ENCODE measurements at regions not wholly inside any gene's neighbourhood (a gene's known extent, or its start where the extent isn't known, plus 50 kb on each side); places are given as distances from the start of the nearest gene placed in this dataset.

GRCh38 chr3:152609891-152610290 is 225.0 kb upstream of the P2RY1 start:
- in situ Hi-C loops (cut with MboI) = no loop called here
- no peaks in the 10 kb centered on the region for H3K79me2 ChIP-seq (ENCODE audit: control insufficient read depth, insufficient read depth, low read length)
- ChIA-PET RAD21 (ENCODE audit: unreplicated experiment) (interaction anchor here (0.7 kb wide), 1 partner anchor 1289 kb away, joined by 3 read pairs; no protein-coding TSS in a partner anchor), CTCF (interaction anchor here (1.2 kb wide), 1 partner anchor 36 kb away, joined by 4 read pairs; no protein-coding TSS in a partner anchor), POLR2A (no interaction called here), SMC1A (ENCODE audit: uncharacterized antibody, unreplicated experiment) (interaction anchor here (1.1 to 1.4 kb wide), 2 partner anchors 9 to 14 kb away, joined by 3 to 4 read pairs; no protein-coding TSS in a partner anchor)
- H4K20me1 ChIP-seq (ENCODE audit: control insufficient read depth, insufficient read depth) = no peaks in the 10 kb centered on the region
- H3K4me2 ChIP-seq (ENCODE audit: control insufficient read depth, insufficient read depth) = no peak overlapping the region
- H3K27ac ChIP-seq (ENCODE audit: control insufficient read depth, insufficient read depth) = no peak overlapping the region
- no peak overlapping the region for H2AFZ ChIP-seq (ENCODE audit: control insufficient read depth, low read depth, low read length)
- H3K27me3 ChIP-seq (replicated peaks in 1 of 2; ENCODE audit: control insufficient read depth in 2 of 2, insufficient read depth in 2 of 2, low read length in 1 of 2) = no peaks in the 10 kb centered on the region
- no peak overlapping the region for H3K4me3 ChIP-seq
- no TSS peak for BruUV-seq (replicated peaks)
- intact Hi-C loops (cut with micrococcal nuclease; ENCODE audit: unreplicated experiment) = no loop called here
- H3K4me1 ChIP-seq (ENCODE audit: control insufficient read depth, insufficient read depth, low read length) = no peaks in the 10 kb centered on the region
- DNase-seq (ENCODE audit: low read depth, low spot score) (no peak), ATAC-seq (no peak), FAIRE-seq (no peak)
- no peak overlapping the region for H3K9ac ChIP-seq (ENCODE audit: control insufficient read depth, insufficient read depth, low read length)
- no peaks in the 10 kb centered on the region for H3K9me3 ChIP-seq (replicated peaks; ENCODE audit: control insufficient read depth, insufficient read depth, low read length)
- no peak for TF ChIP-seq RUNX3 (IDR thresholded peaks at IDR 0.05; ENCODE audit: low read length)
- TF ChIP-seq, protein P1, sequence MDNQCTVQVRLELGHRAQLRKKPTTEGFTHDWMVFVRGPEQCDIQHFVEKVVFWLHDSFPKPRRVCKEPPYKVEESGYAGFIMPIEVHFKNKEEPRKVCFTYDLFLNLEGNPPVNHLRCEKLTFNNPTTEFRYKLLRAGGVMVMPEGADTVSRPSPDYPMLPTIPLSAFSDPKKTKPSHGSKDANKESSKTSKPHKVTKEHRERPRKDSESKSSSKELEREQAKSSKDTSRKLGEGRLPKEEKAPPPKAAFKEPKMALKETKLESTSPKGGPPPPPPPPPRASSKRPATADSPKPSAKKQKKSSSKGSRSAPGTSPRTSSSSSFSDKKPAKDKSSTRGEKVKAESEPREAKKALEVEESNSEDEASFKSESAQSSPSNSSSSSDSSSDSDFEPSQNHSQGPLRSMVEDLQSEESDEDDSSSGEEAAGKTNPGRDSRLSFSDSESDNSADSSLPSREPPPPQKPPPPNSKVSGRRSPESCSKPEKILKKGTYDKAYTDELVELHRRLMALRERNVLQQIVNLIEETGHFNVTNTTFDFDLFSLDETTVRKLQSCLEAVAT (IDR thresholded peaks at IDR 0.05) = no peak
- no peak for TF ChIP-seq NFIC (IDR thresholded peaks at IDR 0.05; ENCODE audit: low read depth, low read length)
- no peak for TF ChIP-seq MTA2 (IDR thresholded peaks at IDR 0.05; ENCODE audit: low read depth)
- no peak for TF ChIP-seq SRF (IDR thresholded peaks at IDR 0.05; ENCODE audit: low read depth in 2 of 2, low read length in 2 of 2)
- no peak for TF ChIP-seq HCFC1 (IDR thresholded peaks at IDR 0.05; ENCODE audit: low read length)
- TF ChIP-seq SKIL (IDR thresholded peaks at IDR 0.05; ENCODE audit: low read depth, poor library complexity, severe bottlenecking) = no peak
- no peak for TF ChIP-seq POU2F2 (IDR thresholded peaks at IDR 0.05; ENCODE audit: borderline replicate concordance, low read depth, low read length)
- no peak for TF ChIP-seq JUNB (IDR thresholded peaks at IDR 0.05)
- H3K36me3 ChIP-seq (ENCODE audit: control insufficient read depth in 2 of 2, insufficient read depth in 2 of 2, low read length in 1 of 2) = no peaks in the 10 kb centered on the region
